GM21619 (cell line): ENCODE measurements at regions not wholly inside any gene's neighbourhood (a gene's known extent, or its start where the extent isn't known, plus 50 kb on each side); places are given as distances from the start of the nearest gene placed in this dataset.
"Not testable (repeated sequence)": the region's sequence is repeated elsewhere in the genome, so short reads cannot be mapped to it uniquely, and the experiment has no call there.

Experiments
- ATAC-seq: cut with Tn5 transposase; IDR thresholded peaks from one replicate; pipeline ENCODE4 v1.9.1; 2021; ENCODE audit not compliant: unreplicated experiment

- no peak for ATAC-seq
Observed at GRCh38 chr16:17945080-17945601, 391.4 kb downstream of the NPIPA8 start.

- no peak for ATAC-seq
Observed at GRCh38 chr16:17944345-17944744, 392.2 kb downstream of the NPIPA8 start.

GRCh38 chr16:17942067-17942466, 394.5 kb downstream of the NPIPA8 start:
- ATAC-seq = no peak

GRCh38 chr16:17940584-17941364, 395.8 kb downstream of the NPIPA8 start:
- ATAC-seq = no peak

- ATAC-seq = peak; percentile 56
Observed at GRCh38 chr16:17939723-17940122, 396.8 kb downstream of the NPIPA8 start.

GRCh38 chr16:17939122-17939536, 397.4 kb downstream of the NPIPA8 start:
- peak; percentile 65 for ATAC-seq

- ATAC-seq = no peak
Observed at GRCh38 chr16:17938546-17938945, 398.0 kb downstream of the NPIPA8 start.

- no peak for ATAC-seq
Observed at GRCh38 chr16:17936766-17937402, 399.7 kb downstream of the NPIPA8 start.

- ATAC-seq = no peak
Observed at GRCh38 chr16:17930280-17930679, 406.3 kb downstream of the NPIPA8 start.

- no peak for ATAC-seq
Observed at GRCh38 chr16:17926866-17927399, 409.6 kb downstream of the NPIPA8 start.

- no peak for ATAC-seq
Observed at GRCh38 chr16:17926461-17926860, 410.1 kb downstream of the NPIPA8 start.

GRCh38 chr16:17925761-17926160, 410.8 kb downstream of the NPIPA8 start:
- ATAC-seq = no peak

GRCh38 chr16:17921357-17921978, 415.1 kb downstream of the NPIPA8 start:
- ATAC-seq = no peak

- ATAC-seq = no peak
Observed at GRCh38 chr16:17917316-17918019, 419.1 kb downstream of the NPIPA8 start.

GRCh38 chr16:17915791-17916190, 420.7 kb downstream of the NPIPA8 start:
- no peak for ATAC-seq

- no peak for ATAC-seq
Observed at GRCh38 chr16:17914168-17914567, 422.4 kb downstream of the NPIPA8 start.

GRCh38 chr16:17911578-17911977, 425.0 kb downstream of the NPIPA8 start:
- ATAC-seq = not testable (repeated sequence)

- not testable (repeated sequence) for ATAC-seq
Observed at GRCh38 chr16:17906626-17907025, 429.9 kb downstream of the NPIPA8 start.

GRCh38 chr16:17901309-17901708, 430.5 kb upstream of the XYLT1 start:
- no peak for ATAC-seq

- no peak for ATAC-seq
Observed at GRCh38 chr16:17899141-17899540, 428.4 kb upstream of the XYLT1 start.

GRCh38 chr16:17887963-17888362, 417.2 kb upstream of the XYLT1 start:
- ATAC-seq = no peak
